NT2/D1 (cell line): ENCODE measurements at regions not wholly inside any gene's neighbourhood (a gene's known extent, or its start where the extent isn't known, plus 50 kb on each side); places are given as distances from the start of the nearest gene placed in this dataset.

Source experiments
- SUZ12 ChIP-seq: IDR thresholded peaks from 2 replicates; pipeline ENCODE4 v1.6.1; 2011; ENCODE audit not compliant: insufficient read length, insufficient read depth; ENCODE audit errors: extremely low read depth
- YY1 ChIP-seq: IDR thresholded peaks from 2 replicates; pipeline ENCODE4 v1.6.1; 2011; ENCODE audit not compliant: insufficient read length, insufficient read depth
- ZNF274 ChIP-seq: IDR thresholded peaks from 2 replicates; pipeline ENCODE4 v1.6.1; 2011; ENCODE audit warnings: mild to moderate bottlenecking, low read depth, low read length

- TF ChIP-seq SUZ12 (no peak), ZNF274 (no peak), YY1 (no peak)
Observed at GRCh38 chr4:122065915-122066314, 86.2 kb upstream of the BLTP1 start.
